HG03097 (cell line): ENCODE measurements at regions not wholly inside any gene's neighbourhood (a gene's known extent, or its start where the extent isn't known, plus 50 kb on each side); places are given as distances from the start of the nearest gene placed in this dataset.
"Not testable (repeated sequence)": the region's sequence is repeated elsewhere in the genome, so short reads cannot be mapped to it uniquely, and the experiment has no call there.

Experiments used
- ATAC-seq: cut with Tn5 transposase; IDR thresholded peaks from one replicate; pipeline ENCODE4 v1.9.1; 2021; ENCODE audit not compliant: unreplicated experiment, low FRiP score

- no peak for ATAC-seq
These were observed 127.5 kb upstream of the SMLR1 start for GRCh38 chr6:130699742-130700141.

GRCh38 chr6:130700397-130700796 is 126.8 kb upstream of the SMLR1 start:
- no peak for ATAC-seq

- no peak for ATAC-seq
These were observed 118.9 kb upstream of the SMLR1 start for GRCh38 chr6:130708338-130708737.

- ATAC-seq: not testable (repeated sequence)
These were observed 115.6 kb upstream of the SMLR1 start for GRCh38 chr6:130711641-130712040.

- no peak for ATAC-seq
These were observed 114.1 kb upstream of the SMLR1 start for GRCh38 chr6:130713144-130713543.

- ATAC-seq: no peak
These were observed 112.1 kb upstream of the SMLR1 start for GRCh38 chr6:130715058-130715457.

GRCh38 chr6:130716466-130716865 is 110.7 kb upstream of the SMLR1 start:
- ATAC-seq: no peak

GRCh38 chr6:130717657-130718056 is 109.5 kb upstream of the SMLR1 start:
- no peak for ATAC-seq

- ATAC-seq: no peak
These were observed 107.0 kb upstream of the SMLR1 start for GRCh38 chr6:130720076-130720715.

GRCh38 chr6:130724089-130724488 is 103.1 kb upstream of the SMLR1 start:
- ATAC-seq: no peak

- ATAC-seq: no peak
These were observed 101.7 kb upstream of the SMLR1 start for GRCh38 chr6:130725551-130725950.

- not testable (repeated sequence) for ATAC-seq
These were observed 99.1 kb upstream of the SMLR1 start for GRCh38 chr6:130728064-130728463.

- ATAC-seq: no peak
These were observed 96.6 kb upstream of the SMLR1 start for GRCh38 chr6:130730600-130730999.

- ATAC-seq: no peak
These were observed 93.0 kb upstream of the SMLR1 start for GRCh38 chr6:130734161-130734560.

- ATAC-seq: no peak
These were observed 86.9 kb upstream of the SMLR1 start for GRCh38 chr6:130740308-130740707.

- no peak for ATAC-seq
These were observed 85.0 kb upstream of the SMLR1 start for GRCh38 chr6:130742131-130742681.

- no peak for ATAC-seq
These were observed 84.0 kb upstream of the SMLR1 start for GRCh38 chr6:130743175-130743574.

- ATAC-seq: no peak
These were observed 82.4 kb upstream of the SMLR1 start for GRCh38 chr6:130744576-130745366.

GRCh38 chr6:130748041-130748440 is 79.2 kb upstream of the SMLR1 start:
- no peak for ATAC-seq

GRCh38 chr6:130749402-130749801 is 77.8 kb upstream of the SMLR1 start:
- no peak for ATAC-seq

GRCh38 chr6:130752267-130752666 is 74.9 kb upstream of the SMLR1 start:
- ATAC-seq: no peak
